GM21825 (cell line): ENCODE measurements at regions not wholly inside any gene's neighbourhood (a gene's known extent, or its start where the extent isn't known, plus 50 kb on each side); places are given as distances from the start of the nearest gene placed in this dataset.

Experiments used
- ATAC-seq: cut with Tn5 transposase; IDR thresholded peaks from one replicate; pipeline ENCODE4 v1.9.1; 2021; ENCODE audit warnings: mild to moderate bottlenecking, moderate library complexity; ENCODE audit not compliant: unreplicated experiment

GRCh38 chr1:228963795-228964177 is 228.5 kb downstream of the RHOU start:
- no peak for ATAC-seq

GRCh38 chr1:228964178-228965089 is 229.2 kb downstream of the RHOU start:
- ATAC-seq: no peak

DNA sequence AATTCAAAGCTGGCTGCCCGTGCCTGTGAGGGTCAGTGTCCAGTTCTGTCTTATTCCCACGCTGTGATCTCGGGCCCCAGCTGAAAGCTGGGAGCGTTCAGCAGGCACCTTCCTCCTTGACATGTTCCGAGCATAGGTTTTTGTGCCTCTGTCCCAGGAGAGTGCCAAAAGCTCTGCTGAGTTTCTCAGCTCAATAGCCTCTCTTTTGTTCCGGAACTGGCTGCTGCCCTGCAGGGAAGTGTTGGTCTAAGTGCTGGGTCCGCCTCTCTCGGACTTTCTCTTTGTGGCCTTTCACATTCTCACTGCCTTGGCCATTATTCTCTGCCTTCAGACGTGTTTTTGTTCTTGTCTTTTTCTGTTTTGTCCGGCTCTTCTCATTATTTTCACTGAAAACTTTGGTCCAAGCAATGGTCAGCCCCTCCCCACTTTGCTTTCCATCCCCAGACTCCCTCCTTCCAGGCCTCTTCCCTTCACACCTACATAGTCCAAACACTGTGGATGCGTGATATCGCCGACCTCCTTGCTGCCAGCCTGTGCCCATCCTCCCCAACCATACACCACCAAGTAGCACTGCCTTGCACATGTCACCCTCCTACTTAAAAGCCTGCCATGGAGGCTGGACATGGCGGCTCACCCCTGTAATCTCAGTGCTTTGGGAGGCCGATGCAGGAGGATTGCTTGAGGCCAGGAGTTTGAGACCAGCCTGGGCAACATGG is 233.8 kb downstream of the RHOU start:
- ATAC-seq: no peak

GRCh38 chr1:228969953-228970800 is 234.9 kb downstream of the RHOU start:
- ATAC-seq: no peak

DNA sequence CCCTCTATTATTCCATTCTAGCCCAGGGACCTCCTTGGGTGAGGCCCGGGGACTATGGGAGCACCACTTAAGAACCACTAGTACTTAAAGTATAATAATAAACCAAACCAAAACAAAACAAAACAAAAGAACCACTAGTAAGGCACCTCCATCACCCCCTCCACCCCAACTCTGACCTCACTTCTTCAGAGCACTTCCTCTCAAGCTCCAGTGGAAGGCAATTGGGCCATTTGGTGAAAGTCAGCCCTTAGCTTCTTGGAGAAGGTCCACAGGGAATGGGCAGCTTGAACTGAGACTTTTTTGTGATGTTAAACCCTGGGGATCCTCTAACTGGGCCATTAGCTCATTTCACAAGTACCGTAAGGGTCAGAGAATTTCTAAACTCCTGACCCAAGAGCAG is 237.3 kb downstream of the RHOU start:
- no peak for ATAC-seq

DNA sequence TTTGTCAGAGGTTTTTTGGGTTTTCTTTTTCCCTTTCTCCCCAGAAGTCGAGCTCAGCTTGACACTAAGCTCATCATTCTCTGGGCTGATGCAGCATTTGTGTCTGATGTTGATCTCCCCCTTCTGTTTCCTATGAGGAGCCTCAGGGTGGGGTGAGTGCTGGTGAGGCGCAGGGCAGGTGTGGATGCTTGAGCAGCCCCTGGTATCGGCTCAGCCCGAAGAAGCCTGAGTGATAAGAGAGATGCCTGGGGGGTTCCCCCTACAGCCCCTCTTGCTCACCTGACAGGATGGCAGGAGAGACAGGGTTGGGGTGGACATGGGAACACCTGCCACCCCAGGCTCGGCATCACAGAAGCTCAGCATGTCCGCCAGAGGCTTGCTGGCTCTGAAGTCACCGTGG is 239.0 kb downstream of the RHOU start:
- ATAC-seq: no peak

DNA sequence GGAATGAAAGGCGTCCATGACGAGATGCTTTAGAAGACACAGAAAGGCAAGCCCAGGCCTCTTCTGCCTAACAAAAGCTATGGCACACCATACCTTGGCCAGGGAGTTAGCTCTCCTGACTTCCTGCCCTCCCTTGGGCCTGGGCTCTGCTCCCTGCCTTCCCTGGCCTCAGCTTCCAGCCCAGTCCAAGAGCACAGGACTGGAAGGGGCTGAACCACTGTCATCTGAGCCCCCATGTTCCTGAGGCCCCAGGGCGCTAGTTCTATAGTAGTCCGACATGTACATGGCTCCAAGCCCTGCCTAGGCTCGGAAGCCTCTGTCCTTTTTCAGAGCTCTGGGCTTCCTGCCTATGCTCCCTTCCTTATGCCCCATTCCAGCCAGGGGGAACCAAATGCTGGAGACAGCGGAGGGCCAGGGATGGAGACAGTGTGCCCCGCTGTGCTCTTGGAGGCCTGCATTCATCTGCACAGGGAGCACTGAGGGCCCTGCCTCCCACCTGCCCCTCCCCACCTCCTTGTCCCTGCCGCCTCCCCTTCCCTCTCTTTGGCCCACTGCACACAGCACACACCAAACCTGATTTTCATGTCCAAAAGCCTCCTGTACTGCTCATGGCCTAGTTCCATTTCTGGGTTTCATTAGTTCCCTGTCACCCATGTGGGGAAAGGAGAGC is 240.1 kb downstream of the RHOU start:
- no peak for ATAC-seq

GRCh38 chr1:228976316-228976715 is 241.0 kb downstream of the RHOU start:
- ATAC-seq: no peak

- no peak for ATAC-seq
Observed at GRCh38 chr1:228977307-228977706, 242.0 kb downstream of the RHOU start.

DNA sequence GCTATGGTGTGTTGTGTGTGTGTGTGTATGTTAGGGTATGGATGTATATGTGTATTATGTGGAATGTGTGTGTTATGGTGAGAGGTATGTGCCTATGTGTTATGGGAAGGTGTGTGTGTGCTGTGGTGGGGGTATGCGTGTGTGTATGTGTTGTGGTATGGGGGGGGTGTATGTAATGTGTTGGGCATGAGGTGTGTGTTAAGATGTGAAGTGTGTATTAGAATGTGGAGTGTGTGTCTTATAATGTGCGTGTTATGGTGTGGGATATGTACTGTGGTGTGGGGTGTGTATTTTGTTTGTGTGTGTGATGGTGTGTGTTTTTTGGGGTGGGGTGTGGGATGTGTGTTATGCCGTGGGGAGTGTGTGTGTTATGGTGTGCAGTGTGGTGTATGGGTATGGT is 242.5 kb downstream of the RHOU start:
- ATAC-seq: no peak

DNA sequence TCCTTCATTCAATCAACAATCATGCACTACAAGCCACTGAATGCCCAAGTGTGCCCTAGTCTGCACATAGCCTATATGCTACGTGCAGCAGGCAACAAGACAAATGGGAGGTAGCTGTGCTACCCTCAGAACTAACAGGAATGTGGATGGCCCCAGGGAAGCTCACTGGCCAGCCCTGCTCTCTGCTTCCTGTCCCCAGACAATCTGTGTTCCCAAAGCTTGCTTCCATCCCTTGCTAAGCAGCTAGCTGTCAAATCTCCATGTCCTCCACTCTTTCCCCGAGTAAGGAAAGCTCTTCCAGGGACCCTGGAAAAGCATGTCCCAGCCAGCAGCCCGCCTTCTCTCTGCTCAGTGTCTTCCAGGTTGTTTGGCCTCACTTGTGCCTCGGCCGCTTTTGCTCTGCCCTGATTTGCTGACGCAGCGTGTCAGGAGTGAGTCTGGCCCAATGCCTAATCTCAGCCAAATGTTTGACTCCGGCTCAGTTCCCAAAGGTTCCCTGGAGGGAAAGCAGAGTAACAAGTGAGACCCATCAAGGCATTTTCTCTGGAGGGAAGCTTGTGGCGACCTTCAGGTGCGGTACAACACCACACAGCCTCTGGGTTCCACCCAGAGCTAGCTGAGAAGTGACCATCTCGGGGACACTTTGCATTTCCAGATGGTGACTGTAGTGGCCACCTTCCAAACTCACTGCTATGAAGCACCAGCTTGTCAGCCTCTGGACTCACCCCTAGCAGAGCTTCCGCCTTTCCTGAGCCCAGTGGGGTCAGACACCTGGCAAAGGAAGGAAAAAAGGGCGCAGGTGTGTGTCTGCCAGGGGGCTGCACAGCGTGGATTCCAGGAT is 243.4 kb downstream of the RHOU start:
- no peak for ATAC-seq

DNA sequence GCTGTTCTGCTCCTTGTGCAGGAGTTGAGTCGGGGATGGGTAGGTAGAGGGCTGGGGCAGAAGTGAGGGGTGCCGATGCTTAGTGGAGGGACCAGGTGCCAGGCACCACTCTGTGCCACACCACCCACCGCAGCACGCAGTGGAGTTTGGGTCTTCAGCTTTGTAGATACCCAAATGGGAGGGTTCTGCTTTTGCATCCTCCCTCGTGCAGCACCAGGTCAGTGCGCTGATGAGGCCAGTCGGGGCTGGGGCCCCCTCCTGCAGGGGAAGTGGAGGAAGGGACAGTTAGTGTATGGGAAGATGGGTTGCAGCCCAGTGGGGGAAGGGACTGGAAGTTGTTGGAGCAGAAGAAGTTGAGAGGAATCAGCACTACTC is 244.0 kb downstream of the RHOU start:
- no peak for ATAC-seq

- ATAC-seq: no peak
Observed at GRCh38 chr1:228979774-228980173, 244.5 kb downstream of the RHOU start.

DNA sequence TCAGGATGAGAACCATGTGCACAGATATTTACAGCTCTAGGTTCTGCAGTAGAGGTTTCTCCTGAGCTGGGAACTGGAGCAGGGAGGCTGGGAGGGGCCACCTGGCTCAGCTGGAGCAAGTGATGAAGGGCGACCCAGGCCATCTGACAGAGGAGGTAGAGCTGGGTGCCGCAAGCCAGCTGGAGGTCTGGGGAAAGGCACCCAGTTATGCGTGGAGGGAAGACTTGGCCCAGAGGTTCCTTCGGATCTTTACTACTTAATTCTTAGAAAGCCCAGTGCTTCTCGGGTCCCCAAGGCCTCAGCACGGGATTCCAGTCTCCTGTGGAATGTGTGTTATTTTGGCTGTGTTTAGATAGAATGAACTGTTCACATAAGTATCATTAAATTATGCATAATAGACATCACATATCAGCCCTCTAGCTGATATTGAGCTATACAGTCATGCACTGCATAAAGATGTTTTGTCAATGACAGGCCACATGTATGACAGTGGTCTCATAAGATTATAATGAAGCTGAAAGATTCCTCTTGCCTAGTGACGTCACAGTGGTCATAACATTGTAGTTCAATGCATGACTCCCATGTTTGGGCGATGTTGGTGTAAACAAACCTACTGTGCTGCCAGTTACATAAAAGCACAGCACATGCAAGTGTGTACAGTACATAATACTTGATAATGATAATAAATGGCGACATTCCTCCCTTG is 245.1 kb downstream of the RHOU start:
- ATAC-seq: no peak

DNA sequence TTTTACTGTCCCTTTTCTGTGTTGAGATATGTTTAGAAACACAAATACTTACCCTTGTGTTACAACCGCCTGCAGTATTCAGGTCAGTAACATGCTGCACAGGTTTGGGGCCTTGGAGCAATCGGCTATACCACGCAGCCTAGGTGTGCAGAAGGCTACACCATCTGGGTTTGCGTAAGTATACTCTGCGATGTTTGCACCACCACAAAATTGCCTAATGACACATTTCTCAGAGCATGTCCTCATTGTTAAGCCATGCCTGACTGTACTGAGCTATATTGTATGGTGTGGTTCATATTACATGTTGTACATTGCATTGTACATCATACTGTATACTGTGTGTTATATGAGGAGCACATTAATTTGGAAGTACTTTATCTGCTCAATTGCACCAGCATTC is 247.4 kb downstream of the RHOU start:
- ATAC-seq: no peak

- ATAC-seq: no peak
Observed at GRCh38 chr1:228983231-228983660, 248.0 kb downstream of the RHOU start.

DNA sequence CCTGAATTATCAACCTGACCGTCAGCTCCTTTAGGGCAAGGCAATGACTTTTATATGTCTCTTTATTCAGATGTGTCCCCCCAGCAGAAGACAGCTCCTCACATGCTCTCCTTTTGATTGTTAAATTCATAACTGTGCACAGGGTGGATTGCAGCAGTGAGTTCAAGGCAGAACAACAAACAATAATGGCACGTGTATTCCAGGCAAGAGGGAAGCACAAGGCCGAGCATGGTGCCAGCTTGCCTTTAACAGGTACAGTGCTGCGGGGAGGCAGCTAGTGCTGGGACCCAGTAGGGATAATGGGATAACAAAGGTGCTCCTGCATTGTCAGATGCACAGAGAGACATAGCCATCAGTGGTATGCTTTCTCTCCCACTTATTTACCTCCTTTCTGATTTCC is 248.4 kb downstream of the RHOU start:
- no peak for ATAC-seq

DNA sequence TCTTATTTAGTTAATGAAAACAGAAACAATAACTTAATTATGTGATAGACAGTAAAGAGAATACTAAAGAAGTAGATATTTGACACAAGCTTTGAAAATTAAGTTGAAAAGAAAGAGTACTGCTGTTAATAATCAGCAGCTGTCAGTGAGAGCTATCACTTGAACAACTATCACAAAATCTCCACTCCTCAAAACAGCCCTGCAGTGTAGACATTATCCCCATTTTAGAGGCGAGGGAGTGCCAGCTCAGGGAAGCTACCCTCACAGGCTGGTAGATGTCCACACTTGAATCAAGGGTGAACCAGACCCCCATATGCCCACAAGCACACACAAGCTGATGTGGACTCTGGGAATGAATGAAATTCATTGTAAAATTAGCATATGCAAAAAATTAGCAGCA is 248.8 kb downstream of the RHOU start:
- no peak for ATAC-seq
